ENCODE measurements at regions not wholly inside any gene's neighbourhood (a gene's known extent, or its start where the extent isn't known, plus 50 kb on each side); places are given as distances from the start of the nearest gene placed in this dataset.

- no peaks in the 10 kb centered on the region for H3K27me3 ChIP-seq
- no peaks in the 10 kb centered on the region for H3K9me3 ChIP-seq (replicated peaks in 1 of 3)
- TF ChIP-seq CTCF (IDR thresholded peaks at IDR 0.05) (no peak), POLR2A (IDR thresholded peaks at IDR 0.05) (no peak)
- intact Hi-C loops (cut with DNase I), result no loop called here
- no peak overlapping the region for H3K27ac ChIP-seq
- 80 to 89% (median 85%) methylated on average over 2 of the region's 2 CpGs for WGBS, 4 donors
- H3K4me3 ChIP-seq, result no peak overlapping the region
- H3K36me3 ChIP-seq (replicated peaks in 1 of 2), result no peaks in the 10 kb centered on the region
- DNase-seq, result no peak
- H3K4me1 ChIP-seq (replicated peaks in 1 of 2), result no peaks in the 10 kb centered on the region
Observed at GRCh38 chr9:10690546-10690945, 77.7 kb upstream of the PTPRD start.

- Histone ChIP-seq H3K27me3 (no peaks in the 10 kb centered on the region), H3K9me3 (replicated peaks in 1 of 3) (no peaks in the 10 kb centered on the region), H3K27ac (no peak overlapping the region), H3K36me3 (replicated peaks in 1 of 2) (no peaks in the 10 kb centered on the region), H3K4me1 (replicated peaks in 1 of 2) (no peaks in the 10 kb centered on the region), H3K4me3 (no peak overlapping the region)
- intact Hi-C loops (cut with DNase I), result no loop called here
- 87 to 94% (median 91%) methylated on average over 3 of the region's 3 CpGs for WGBS, 4 donors
- DNase-seq, result no peak
- TF ChIP-seq CTCF (IDR thresholded peaks at IDR 0.05) (no peak), POLR2A (IDR thresholded peaks at IDR 0.05) (no peak)
Observed at GRCh38 chr9:10697044-10697443, 84.2 kb upstream of the PTPRD start.

- Histone ChIP-seq H3K27ac (no peak overlapping the region), H3K36me3 (replicated peaks in 1 of 2) (no peaks in the 10 kb centered on the region), H3K9me3 (replicated peaks in 1 of 3) (no peaks in the 10 kb centered on the region), H3K4me1 (replicated peaks in 1 of 2) (no peaks in the 10 kb centered on the region), H3K27me3 (no peaks in the 10 kb centered on the region), H3K4me3 (no peak overlapping the region)
- no peak for DNase-seq
- intact Hi-C loops (cut with DNase I), result no loop called here
- no peak for TF ChIP-seq CTCF (IDR thresholded peaks at IDR 0.05)
- TF ChIP-seq POLR2A (IDR thresholded peaks at IDR 0.05), result no peak
Observed at GRCh38 chr9:10700291-10700690, 87.5 kb upstream of the PTPRD start.

DNA sequence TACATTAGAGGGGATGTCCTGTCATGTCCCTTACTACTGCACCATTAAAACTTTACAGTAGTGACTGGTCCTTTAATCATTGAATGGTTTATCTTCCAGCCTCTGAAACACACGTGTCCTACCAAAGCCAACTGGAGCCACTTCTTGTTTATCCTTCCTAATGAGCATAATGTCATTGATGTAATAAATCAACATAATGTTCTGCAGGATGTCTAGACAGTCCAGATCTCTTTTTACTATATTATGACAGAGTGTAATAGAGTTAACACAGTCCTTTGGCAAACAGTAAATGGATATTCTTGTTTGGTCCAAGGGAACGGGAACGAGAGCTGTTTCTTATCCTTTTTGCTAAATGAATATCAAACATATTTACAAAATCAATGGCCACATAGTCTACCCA, 88.1 kb upstream of the PTPRD start:
- Histone ChIP-seq H3K4me1 (replicated peaks in 1 of 2) (no peaks in the 10 kb centered on the region), H3K9me3 (replicated peaks in 1 of 3) (no peaks in the 10 kb centered on the region), H3K36me3 (replicated peaks in 1 of 2) (no peaks in the 10 kb centered on the region), H3K27ac (no peak overlapping the region), H3K4me3 (no peak overlapping the region), H3K27me3 (no peaks in the 10 kb centered on the region)
- intact Hi-C loops (cut with DNase I), result no loop called here
- TF ChIP-seq POLR2A (IDR thresholded peaks at IDR 0.05), result no peak
- no peak for TF ChIP-seq CTCF (IDR thresholded peaks at IDR 0.05)
- no peak for DNase-seq
- WGBS, 4 donors, result 35 to 60% (median 55%) methylated on average over 3 of the region's 3 CpGs
